CD4-positive, alpha-beta T cell treated with Interleukin-4 for 1 hour (primary cell): ENCODE measurements at regions not wholly inside any gene's neighbourhood (a gene's known extent, or its start where the extent isn't known, plus 50 kb on each side); places are given as distances from the start of the nearest gene placed in this dataset.
"Not testable (repeated sequence)": the region's sequence is repeated elsewhere in the genome, so short reads cannot be mapped to it uniquely, and the experiment has no call there.

Experiments used
- DNase-seq, 2 donors: peaks; one replicate each; pipeline ENCODE4 v3.0.0-alpha.2; 2020 to 2022

DNA sequence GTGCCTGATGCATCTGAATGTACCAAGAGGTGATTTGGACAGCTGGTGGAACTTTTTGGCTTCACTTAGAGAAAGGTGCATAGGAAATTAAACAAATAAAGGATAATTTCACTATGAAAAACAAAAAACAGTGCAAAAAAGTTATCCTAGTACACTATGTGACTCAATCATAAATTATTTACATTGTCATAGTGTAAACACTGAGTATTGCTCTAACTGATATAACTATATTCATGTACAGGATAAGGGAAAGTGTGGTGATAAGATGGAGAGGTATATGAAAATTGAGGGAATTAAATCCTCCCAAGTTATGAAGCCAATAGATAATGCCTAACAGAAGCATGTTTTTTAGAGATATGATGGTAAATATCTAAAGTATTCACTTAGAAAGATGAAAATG is 50.2 kb upstream of the CPNE4 start:
- DNase-seq, result no peak

DNA sequence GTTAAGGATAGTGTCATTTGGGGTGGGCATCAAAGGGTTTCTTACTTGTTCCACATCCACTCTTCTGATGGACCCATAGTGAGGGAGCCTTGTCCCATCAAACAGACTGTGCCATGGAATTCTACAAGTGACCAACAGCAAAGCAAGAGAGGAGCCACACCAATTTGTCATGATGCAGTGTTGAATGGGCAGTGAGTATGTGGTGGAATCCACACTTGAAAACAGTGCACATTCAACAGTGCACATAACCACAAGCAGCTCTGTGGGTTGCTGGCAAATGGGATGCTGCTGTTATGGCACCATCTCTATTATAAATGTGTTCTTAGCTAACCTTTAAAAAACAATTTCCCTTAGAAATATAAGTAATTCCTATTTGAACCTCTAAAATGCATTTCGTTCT is 52.5 kb upstream of the CPNE4 start:
- no peak for DNase-seq

DNA sequence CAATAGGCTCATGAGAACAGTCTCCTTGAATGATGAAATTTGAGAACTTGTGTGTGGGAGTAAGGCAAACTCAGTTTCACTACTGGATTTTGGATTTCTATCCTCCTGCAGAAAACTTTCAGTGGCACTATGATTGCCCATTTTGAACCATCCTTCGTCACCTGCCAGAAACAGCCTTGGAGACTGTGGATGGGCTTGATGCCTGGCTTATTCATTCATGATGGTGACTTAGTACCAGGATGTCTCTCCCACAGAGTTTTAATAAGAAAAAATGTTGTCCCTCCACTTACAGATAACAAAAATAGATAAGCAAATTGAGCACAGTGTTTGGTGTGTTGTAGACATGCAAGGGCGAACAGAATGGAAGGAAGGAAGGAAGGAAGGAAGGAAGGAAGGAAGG is 53.5 kb upstream of the CPNE4 start:
- DNase-seq, result no peak

DNA sequence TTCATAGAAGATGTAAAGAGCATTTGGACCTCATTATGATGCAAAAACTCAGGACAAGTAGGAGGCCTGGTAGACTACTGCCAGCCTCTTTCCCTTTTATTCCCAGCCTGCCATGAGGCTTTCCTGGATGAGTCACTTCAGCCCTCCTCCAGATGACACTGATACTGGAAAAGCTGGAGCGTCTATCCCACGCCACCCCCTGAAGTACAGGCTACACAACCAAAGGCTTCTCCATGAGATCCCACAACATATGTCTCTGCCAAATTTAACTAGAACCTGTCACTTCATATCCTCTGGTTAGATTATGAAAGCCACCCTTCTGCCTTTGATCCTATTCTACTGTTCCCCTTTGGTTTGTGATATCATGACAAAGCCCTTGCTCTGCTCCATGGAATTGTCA is 56.1 kb upstream of the CPNE4 start:
- no peak for DNase-seq

DNA sequence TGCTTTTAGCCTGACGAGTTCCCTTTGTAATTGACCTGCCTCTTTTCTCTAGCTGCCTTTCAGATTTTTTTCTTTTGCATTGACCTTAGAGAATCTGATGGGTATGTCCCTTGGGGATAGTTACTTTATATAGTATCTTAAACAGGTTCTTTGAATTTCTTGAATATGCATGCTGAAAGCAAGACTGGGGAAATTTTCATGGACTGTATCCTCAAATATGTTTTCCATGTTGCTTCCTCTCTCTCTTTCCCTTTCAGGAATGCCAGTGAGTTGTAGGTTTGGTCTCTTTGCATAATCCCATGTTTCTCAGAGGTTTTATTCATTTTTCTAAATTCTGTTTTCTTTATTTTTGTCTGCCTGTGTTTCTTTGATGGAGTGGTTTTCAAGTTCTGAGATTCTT is 81.8 kb upstream of the CPNE4 start:
- DNase-seq, result no peak

DNA sequence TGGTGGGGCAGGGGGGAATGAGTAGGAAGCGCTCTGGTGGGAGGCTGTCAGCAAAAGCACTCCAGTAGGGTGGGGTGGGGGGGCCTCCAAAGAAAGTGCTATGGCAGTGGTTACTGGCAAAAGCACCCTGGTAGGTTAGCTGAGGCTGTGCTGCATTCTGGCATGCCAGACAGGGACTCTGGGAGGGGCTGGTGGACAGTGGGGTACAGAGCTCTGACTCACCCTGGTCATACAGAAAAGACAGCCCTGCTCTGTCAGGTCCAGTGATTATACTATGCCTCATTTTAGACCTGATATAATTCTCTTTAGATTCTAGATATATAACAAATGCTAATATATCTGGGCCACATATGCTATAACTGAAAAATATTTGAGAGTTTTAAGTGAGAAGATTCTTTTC is 82.8 kb upstream of the CPNE4 start:
- DNase-seq, result no peak

DNA sequence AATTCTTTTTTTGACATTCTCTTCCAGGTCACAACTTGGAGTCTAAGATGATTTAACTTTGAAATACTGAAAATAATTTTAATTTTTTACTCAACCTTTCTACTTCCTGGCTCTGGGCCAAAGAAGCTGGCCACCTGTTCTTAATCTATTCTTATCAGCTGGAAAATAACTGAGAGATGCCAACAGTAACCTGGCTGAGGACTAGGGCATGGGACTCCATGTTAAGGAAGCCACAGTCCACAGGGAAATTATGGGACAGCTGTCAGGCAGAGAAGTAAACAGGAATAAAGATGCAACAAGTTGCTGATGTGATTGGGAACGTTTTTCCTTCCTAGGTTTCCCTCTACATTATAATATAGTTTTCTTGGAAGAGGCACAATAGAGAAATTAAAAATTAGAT is 84.7 kb upstream of the CPNE4 start:
- DNase-seq, result no peak

DNA sequence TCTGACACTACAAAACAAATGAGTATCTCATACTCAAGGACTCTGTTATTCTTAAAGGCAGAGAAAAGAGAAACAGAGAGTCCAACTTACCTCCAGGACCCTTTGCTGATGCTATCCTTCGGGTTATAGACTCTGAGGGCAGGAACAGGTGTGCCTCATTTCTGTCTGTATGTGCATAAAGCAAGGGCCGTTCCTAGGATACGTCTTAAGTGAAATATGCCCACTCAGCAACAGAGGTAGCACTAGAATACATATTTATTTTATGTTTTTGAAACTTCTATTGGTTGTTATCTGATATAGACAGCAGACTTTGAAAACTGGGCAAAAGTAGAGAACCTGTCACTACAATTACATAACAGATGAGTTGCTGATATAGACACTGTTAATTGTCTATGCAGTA is 89.3 kb upstream of the CPNE4 start:
- no peak for DNase-seq

DNA sequence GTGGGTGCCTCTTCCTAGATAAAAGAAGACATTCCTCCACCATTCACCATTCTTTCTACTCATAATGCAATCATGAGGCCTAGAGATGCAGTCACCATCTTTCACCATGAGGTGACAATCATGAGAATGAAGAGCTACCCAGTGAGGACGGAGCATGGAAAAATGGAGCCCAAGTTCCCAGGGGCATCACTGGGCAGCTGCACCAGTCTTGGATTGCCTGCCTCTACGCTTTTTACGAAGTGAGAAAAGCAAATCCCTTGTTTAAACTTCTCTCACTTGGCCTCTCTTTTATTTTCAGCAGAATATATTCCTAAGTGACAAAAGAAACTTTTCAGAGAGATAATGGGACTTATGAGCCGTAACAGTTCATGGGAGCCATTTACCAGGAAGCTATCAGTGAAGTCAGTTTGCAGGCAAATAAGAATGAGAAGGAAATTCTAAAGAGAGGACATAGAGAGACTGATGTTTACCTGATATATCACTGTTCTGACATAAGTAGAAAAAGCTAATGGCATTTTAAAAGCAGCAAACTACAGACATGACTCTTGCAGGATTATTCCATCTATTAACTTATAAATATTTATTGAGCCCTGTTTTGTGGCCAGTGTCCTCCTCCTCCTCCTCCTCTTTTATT is 90.0 kb upstream of the CPNE4 start:
- no peak for DNase-seq

DNA sequence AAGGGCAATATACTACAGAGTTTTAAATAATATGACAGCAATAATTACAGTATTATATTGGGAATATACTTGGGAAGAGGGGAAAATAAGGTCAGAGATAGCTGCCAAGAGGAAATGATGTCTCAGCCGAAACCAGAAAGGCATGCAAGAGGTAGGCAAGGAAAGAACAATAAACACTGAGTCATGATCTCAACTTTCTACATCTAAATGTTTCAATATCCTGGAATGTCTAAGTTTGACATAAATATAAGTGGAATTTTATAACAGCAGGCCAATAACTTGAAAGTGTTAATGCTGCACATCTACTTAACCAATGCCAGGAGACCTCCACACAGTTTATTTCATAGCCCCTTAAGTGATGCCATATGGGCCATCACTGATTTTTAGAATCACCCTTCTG is 99.8 kb upstream of the CPNE4 start:
- DNase-seq, result no peak

DNA sequence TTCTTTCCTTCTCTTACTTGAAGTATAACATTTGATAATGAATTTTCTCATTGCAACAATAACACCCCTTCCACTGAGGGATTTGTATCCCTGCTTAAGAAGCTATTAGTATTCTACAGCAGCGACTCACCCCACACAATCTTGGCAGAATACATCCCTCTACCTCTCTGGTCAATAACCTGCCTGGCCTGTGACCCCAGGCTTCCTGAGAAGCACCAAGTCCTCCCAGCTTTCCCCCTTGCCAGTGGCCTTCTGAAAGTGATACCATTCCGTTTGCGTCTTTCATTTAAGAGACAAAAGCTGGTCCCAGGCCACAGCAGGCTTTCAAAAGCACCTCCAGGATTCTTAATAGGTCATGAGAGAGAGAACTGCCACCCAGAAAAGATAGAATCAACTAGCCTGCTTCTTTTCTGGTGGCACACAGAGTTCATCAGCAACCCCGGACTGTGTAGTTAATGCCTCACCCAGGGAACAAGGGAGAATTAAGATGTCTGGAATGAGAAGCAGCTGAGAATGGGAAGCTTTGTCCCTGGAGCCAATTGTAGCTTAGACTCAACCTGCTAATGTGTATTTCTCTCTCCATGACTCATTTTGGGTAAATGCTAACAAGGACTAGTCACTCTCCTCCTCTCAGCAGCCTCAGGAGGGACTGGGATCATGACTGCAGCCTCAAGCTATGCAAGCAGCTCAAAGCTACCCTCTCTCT is 101.0 kb upstream of the CPNE4 start:
- DNase-seq, result no peak

DNA sequence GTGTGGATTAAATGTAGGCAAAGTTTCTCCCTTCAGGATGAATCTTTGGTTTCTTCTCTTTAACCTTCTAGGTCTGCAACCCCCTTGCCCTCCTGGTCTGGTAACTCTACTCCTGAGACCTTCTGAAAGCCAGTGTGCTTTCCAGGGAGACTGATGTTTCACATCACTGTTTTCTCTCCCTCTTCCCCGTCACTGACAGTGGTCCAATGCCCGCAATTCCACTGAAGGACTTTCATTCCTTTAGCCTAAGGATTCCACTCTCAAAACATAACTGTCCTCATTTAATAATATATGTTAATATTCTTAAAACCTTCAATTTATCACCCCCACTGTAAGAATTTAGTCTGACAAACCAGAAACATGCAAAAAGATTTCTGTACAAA is 101.5 kb upstream of the CPNE4 start:
- no peak for DNase-seq

DNA sequence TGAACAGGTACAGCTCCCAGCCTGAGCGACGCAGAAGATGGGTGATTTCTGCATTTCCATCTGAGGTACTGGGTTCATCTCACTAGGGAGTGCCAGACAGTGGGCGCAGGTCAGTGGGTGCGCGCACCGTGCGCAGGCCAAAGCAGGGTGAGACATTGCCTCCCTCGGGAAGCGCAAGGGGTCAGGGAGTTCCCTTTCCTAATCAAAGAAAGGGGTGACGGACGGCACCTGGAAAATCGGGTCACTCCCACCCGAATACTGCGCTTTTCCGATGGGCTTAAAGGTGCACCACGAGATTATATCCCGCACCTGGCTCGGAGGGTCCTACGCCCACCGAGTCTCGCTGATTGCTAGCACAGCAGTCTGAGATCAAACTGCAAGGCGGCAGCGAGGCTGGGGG is 102.1 kb upstream of the CPNE4 start:
- not testable (repeated sequence) for DNase-seq

DNA sequence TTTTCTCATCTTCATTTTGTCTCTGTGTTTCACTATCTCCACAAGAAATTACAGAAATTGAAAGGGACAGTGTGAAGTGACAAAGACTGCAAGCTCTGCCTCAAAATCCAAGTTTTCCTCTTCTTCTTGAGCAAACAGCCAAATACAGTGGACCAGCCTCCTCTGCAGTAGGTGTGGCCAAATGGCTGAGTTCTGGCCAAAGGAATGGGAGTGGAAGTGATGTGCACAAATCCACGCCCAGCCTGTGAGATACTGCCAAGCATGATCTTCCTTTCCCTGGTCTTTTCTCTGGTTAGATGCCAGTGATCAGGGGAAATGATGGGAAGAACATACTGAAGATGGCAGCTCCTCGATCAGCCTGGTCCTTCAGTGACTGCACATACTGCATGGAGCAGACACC is 111.0 kb upstream of the CPNE4 start:
- DNase-seq, result no peak

DNA sequence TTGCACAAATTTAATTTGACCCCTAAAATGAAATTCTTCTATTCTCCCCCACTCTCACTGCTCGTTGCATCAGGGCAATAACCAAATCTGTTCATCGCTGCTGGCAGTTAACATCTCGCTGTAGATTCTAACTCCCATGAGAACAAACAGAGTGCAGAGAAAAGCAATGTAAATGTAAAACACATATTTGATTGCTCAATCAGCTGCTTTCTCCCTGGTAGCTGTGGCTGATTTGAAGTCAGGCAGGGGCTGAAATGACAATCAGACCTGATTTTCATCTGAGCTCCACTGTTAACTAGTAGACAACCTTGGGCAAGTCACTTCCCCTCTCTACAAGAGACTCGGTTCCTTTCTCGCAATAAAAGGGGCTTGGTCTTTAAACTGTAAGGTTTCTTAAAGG is 119.8 kb upstream of the CPNE4 start:
- no peak for DNase-seq

DNA sequence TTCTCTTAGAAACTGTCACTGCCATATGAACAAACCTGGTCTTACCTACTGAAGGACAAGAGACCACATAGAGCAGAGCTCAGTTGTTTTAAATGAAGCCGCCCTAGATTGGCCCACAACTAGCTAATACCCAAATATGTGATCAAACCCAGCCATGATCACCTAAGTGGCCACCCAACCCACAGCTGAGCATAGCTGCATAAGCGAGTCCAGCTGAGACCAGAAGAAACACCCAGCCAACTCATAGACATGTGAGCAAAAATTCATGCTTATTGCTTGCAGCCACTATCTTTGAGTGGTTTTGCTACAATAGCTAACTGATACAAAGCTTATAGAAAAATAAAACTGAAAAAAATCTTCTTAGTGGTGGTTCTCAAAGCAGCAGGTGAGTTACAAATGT is 124.3 kb upstream of the CPNE4 start:
- DNase-seq, result no peak

DNA sequence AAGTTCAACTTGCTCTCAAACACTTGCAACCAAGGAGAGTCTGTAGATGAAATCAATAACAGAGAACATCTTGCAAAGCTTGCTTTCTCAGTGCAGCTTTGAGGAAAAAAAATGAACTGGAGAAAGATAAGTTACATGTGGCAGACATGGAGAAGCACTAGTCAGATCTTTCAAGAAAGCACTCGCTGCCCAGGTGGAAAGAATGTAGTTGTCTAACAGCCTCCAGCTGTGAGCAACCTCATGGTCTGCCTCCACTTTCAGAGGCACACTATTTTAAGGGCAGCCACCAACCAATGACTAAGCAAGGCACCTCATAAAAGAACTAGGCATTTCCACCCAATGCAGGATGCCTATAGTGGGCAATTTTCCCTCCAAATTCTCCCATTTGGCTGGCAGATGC is 125.4 kb upstream of the CPNE4 start:
- DNase-seq, result no peak

DNA sequence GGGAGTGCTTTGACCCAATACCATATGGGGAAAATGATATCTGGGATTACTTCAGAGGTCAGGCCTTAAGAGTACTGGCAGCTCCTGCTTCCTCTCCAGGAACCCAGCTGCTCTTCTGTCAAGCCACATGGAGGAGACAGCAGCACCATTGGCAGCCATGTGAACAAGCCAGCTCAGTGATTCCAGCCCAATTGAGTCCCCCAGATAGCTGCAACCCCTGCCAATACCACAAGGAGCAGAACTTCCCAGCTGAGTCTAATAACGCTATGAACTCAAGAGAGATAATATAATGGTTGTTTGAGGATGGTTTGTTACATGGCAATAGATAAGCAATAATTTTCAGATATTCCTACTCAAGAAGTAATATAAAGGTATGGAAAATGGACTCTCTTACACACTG is 126.8 kb upstream of the CPNE4 start:
- no peak for DNase-seq

DNA sequence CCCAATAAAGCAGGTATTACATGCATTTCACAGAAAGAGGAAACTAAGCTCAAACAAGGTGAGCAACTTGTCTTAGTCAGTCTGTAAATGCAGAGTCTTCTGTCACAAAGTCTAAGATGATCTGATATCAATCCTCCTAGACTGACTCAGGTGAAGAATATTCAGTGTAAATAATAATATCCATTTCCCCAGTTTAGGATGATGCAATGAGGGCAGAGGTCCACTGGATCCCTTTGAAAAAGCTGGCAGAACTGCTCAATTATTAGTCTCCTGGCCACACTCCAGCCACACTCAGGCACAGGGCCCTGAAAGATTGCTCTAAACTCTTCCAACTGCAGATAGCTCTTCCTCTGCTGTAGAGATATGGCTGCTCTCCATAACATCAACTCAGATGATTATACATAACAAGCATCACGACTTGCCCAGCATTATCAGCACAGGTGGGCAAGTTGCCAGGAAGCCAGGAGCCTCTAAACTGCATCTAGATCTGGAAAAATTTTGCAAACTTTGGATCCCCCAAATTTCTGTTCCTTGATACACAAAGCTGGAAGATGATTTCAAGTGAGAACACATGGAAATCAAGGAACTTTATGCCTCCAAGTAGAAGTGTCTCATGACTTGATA is 129.8 kb upstream of the CPNE4 start:
- DNase-seq, result no peak

DNA sequence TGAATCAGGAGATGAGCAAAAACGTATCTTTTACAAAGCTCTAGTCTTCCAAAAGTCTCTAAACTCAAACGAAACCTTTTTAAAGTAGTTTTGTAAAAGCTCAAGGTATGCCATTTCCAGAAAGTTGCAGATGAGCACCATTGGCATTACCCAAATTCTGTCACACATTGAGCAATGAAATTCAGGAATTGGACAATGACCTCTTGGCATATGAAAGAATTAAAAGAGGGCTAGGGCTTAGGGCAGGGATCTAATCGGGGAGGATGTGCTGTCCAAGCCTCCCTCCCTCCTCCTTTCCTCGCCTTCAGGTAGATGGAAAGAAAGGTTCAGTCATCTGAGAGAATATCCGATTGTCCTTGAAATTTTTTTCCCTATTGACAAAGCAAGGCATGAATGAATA is 133.1 kb upstream of the CPNE4 start:
- no peak for DNase-seq

DNA sequence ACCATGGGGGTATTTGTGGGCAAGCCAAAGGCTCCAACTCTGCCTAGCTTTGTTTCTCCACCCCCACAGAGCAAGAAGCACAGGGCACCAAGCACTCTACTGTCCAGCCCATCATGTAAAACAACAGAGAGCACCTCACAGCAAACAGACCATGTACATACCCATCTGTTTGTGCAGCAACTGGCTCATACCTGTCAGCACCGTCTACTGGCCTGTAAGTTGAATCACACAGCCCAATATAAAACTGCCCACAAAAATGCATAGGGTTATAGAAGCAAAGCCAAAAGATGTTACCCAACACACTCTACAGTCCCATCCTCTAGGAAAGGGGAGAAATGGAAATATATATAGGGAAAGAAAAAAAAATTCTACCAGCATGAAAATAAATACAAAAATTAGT is 139.7 kb upstream of the CPNE4 start:
- no peak for DNase-seq

DNA sequence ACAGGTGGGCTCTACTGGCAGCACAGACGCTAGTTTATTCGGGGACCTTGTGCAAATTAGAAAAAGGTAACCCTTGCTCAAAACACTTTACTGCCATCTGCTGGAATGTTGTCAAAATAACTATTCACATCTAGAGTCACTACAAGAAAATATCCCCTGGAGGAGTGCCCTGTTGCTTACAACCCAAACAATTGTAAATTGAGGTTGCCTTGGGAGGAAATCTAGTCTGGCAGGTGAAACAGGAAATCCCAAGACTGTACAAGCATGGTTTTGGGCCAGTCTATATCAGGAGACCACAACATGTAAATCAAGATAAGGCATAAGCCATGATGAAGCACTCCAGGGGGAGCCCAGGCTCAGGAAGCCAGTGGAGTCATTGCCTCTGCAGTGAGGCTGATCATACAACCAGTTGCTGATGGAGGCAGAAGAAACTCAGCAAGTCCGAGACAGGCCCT is 136.8 kb upstream of the ACP3 start:
- DNase-seq, result peak in 1 of 2 donors; percentile 43

DNA sequence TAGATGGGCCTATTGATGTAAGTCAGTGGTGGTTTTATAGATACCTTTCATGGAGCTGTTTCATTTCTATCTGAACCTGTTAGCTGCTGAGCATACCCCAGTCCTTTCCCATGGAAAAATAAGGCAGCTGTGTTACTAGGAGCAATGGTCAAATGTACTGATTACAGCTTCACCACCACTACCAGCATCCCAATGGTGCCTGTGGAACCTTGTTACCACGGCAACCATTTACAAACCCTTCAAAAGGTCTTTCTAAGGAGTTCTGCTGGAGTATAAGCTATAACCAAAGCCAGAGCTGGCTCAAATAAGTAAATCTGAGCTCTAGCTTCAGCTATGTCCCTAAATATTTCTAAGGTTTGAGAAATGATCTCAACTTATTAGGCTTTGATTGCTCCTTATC is 133.4 kb upstream of the ACP3 start:
- DNase-seq, result no peak

DNA sequence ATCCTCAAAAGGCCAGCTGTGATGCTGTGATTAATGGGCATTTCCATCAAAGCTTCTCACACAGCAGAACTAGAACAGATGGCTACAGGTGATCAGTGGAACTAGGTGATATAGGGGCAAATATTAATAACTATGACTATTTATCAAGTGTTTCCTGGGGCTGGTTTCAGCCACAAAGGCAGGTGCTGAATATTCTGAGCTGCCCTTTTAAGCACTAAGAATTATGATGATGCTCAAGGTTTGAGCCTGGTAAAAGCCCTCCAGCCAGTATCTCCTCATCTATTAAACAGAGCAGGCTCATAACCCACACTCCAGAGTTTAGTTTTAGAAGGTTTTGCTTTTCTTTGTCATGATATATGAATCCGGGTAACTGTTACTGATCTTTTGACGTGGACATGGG is 129.5 kb upstream of the ACP3 start:
- no peak for DNase-seq

DNA sequence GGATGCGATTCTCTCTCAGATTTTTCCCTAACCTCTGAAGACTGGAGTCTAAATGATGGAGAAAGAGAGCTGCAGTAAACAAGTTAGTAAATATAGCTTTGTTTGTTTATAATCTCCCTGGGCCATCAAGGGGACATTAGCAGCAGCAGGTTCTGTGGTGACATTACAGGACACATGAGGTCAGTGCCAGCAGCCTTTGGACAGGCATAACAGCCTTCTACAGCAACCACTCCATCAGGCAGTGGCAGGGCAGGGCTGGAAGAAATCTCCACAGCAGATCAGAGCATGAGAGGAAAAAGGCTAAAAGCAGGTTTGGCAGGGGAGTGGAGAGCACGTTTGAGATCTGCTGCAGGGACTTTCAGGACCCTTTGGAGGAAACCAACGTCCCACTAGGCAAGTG is 127.6 kb upstream of the ACP3 start:
- DNase-seq, result no peak
